Astrocyte of the hippocampus (primary cell): ENCODE measurements at regions not wholly inside any gene's neighbourhood (a gene's known extent, or its start where the extent isn't known, plus 50 kb on each side); places are given as distances from the start of the nearest gene placed in this dataset.

Source experiments
- DNase-seq: peaks from one replicate; pipeline ENCODE4 v3.0.0; 2011; ENCODE audit warnings: low read depth, low spot score

DNA sequence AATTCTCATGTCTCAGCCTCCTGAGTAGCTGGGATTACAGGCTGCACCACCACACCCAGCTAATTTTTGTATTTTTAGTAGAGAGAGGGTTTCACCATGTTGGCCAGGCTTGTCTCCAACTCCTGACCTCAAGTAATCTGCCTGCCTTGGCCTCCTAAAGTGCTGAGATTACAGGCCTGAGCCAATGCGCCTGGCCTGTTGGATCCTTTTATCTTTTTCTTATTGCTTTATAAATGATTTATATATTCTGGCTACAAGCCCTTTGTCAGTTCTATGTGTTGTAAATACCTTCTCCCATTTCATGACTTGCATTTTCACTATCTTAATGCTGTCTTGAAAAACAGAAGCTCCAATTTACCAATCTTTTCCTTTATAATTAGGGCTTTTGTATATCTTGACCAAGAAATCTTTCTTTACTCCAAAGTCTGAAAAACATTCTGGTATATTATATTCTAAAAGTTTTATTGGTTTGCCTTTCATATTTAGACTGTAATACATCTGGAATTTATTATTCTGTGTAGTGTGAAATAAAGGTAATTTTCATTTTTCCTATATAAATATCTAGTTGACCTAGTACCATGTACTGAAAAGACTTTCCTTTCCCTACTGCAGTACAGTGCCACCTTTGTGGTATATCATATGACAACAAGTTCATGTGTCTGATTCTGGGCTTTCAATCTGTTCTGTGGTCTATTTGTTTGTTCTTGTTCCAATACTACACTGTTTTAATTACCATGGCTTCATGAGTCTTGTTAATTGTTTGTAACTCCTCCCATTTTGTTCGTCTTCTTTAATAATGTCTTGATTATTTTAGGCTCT is 52.9 kb upstream of the RNU6-1 start:
- DNase-seq: no peak

DNA sequence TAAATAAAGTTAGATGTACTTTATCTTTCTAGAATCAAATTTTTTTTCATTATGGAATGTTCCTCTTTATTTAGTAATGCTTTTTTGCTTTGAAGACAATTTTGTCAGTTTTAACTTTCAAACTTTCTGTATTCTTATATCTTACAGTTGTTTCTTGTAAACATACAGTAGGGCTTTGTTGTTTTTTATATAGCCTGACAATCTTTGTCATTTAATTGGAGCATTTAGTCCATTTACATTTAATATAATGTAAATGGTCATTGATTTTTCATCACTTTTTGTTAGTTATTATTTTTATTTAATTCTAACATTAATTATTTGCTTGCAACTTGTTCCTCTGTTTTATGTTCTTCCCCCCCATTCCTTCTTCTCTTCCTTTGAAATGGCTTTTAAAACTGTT is 55.4 kb upstream of the RNU6-1 start:
- no peak for DNase-seq

DNA sequence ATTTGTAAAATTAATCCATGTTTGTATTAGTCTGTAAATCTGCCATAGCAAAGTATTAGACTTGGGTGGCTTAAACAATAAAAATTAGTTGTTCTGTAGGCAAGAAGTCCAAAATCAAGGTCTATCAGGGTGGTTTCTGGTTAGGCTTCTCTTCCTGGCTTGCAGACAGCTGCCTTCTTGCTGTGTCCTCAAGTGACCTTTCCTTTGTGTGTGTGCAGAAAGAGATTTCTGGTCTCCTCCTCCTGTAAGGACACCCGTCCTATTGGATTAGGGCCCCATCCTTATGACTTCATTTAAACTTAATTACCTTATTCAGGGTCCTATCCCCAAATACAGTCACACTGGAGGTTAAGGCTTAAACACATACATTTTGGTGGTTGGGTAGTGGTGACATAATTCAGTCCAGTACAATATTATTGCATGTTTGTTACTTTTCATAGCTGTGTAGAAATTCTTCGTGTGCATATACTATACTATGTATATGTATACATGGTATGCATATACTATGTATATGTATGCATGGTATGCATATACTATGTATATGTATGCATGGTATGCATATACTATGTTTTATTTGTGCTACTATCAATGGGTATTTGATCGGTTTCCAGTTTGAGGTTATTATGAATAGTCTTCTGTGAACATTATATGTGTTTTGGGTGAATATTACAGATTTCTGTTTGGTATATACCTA is 57.9 kb upstream of the RNU6-1 start:
- DNase-seq: no peak

DNA sequence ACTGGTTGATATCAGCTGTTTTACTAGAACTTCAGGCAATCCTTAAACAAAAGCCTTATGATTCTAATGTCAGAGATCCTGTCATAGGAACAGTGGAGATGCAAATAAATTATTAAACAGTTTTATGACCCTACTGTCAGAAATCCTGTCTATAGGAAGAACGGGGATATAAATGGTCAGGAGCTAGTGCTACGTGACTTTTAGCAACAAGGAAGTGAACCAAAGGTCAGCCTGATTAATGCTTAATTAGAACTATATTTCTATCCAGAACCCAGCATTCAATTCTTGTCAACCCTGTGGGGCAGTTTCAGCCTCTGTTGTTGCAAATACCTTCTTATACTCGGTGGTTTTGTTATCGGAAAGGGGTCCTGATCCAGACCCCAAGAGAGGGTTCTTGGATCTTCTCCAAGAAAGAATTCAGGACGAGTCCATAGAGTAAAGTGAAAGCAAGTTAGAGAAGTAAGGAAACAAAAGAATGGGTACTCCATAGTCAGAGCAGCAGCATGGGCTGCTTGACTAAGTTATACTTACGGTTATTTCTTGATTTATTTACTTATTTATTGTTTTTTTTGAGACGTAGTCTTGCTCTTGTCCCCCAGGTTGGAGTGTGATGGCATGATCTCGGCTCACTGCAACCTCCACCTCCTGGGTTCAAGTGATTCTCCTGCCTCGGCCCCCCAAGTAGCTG is 59.9 kb upstream of the RNU6-1 start:
- no peak for DNase-seq

DNA sequence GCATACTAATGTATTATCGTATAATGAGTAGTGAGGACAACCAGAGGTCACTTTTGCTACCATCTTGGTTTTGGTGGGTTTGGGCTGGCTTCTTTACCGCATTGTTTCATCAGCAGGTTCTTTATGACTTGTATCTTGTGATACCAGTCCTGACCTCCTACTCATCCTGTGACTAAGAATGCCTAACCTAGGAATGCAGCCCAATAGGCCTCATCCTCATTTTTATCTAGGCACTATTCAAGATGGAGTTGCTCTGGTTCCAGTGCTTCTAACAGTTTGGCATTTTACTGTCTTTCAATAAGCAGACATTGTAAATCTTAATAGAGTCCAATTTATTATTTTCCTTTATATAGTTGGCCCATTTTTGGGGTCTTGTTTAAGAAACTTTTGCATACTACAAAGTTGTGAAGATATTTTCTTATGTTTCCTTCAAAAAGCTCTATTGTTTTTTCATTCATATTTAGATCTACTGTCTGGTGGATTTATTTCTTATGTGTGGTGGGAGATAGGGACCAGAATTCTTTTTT is 60.8 kb upstream of the RNU6-1 start:
- no peak for DNase-seq

DNA sequence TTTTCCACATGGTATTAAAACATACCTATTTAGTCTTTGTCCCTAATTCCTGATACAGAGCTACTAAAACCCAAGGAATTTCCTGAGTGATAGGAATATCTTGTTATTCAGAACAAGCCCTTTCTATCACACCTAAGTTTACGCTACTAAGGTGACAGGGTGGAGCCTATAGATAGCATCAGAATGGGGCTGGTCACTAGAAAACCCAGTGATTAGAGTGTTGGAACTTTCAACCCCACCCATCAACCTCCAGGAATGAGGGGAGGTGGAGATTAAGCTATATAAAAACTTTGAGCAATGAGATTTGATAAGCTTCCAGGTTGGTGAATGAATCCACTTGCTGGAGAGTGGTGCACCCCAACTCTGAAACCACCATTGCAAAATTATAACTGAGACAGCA is 62.1 kb upstream of the RNU6-1 start:
- no peak for DNase-seq

DNA sequence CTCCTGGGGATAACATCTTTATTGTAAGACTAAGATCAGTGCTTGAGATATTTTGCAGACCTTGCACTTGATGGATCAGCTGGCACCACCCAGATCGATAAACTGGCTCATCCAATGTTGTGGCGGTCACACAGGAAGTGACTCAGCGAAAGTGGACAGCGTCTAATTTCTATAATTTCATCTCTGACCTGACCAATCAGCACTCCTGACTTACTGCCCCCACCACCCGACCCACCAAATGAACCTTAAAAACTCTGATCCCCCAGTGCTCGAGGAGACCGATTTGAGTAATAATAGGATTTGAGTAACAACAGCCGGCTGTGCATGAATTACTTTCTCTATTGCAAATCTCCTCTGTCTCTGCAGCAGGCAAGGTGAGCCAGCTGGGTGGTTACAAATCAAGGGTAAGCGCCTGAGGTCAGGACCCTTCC is 62.7 kb upstream of the RNU6-1 start:
- DNase-seq: no peak

DNA sequence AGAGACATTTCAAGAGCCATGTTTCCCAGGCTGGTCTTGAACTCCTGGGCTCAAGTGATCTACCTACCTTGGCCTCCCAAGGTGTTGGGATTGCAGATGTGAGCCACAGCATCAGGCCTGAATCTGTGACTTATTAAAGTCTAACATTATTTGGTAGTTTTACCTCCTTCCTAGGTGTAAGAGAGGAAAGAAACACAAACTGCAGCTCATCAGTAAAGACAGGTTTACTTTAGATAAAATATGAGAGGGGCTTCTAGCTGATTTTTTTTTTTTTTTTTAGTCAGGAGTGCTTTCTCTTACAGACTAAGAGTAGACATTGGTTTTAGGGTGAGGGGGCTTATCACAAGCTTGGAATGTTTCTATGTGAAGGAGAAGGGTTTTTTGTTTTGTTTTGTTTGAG is 63.9 kb upstream of the RNU6-1 start:
- DNase-seq: no peak

DNA sequence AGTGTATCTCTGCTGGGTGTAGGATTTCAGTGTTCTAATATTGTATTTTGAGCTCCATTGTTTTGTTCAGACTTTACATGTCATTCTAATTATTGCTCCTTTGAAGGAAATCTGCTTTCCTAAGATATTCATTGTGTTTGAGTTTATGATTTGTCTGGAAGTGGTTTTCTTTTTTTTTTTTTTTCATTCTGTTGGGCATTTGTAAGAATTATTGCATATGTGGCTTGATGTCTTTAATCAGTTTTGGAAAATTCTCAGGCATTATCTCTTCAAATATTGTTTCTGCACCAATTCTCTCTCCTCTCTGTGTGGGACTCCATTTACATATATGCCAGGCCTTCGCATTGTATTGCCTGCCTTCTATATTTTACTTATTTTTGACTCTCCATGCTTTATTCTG is 65.8 kb upstream of the RNU6-1 start:
- DNase-seq: no peak

DNA sequence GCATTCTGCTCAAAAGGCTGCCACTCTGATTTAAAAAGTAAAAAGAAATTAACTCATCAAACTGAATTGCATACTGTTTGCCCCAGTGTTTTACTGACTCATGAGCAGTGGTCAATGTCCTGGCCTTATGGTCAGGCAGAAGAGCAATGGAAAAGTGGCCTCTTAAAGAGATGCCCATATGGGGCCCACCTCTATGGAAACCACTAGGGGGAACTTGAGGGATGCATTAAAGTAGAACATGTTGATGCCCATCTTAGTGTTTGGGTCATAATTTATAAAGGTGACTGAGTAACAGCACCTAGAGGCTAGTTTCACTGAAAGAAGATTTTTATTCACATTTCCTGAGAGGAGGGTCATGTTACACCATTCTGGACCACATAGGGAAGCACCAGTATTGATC is 66.5 kb upstream of the RNU6-1 start:
- DNase-seq: no peak

DNA sequence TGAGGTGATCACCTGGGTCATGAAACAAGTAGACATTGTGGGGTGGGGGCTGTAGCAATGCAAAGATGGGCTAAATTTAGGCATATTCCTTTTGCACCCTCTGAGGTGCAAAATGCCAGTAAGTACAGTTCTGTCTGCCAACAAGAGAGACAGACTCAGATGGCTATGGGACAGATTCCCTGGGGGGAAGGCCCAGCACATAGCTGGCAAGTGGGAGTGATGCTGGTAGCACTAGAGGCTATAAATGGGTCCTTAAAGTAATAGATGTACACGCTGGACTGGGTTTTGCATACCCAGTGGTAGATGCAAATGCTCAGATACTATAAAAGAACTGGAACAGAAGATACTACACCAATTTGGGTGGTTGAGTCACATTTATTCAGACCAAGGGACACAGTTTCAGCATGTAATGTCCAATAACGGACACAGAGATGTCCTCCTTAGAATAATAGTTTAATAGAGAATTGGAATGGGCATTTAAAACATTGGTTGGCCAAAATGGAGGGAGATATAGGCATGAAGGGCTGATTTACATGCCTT is 67.4 kb upstream of the RNU6-1 start:
- DNase-seq: no peak

DNA sequence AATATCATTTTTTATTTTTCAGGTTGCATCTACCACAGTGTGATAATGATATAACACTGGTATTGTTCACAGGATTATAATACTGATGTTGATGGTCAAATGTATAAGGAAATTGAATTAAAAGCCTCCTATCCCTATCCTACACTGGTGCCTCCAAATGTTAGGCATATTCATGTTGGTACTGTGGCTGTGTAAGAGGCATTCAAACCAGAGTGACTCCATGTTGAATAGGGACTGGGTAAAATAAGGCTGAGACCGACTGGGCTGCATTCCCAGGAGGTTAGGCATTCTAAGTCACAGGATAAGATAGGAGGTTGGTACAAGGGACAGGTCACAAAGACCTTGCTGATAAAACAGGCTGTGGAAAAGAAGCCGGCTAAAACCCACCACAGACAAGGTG is 68.9 kb upstream of the RNU6-1 start:
- DNase-seq: no peak

DNA sequence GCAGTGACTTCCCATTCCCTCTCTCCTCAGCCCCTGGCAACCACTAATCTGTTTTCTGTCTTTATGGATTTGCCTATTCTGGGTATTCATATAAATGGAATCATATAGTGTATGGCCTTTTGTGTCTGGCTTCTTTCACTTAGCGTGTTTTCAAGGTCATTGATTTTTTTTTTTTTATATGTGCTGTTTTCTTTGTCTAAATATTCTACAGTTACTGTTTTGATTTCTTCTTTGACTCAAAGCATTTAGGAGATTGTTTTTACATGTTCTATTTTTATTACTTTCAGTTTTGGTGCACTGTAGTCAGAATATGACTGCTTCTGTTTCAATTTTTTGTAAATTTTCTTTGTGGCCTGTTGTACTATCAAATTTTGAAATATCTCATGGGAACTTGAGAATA is 71.9 kb upstream of the RNU6-1 start:
- no peak for DNase-seq

DNA sequence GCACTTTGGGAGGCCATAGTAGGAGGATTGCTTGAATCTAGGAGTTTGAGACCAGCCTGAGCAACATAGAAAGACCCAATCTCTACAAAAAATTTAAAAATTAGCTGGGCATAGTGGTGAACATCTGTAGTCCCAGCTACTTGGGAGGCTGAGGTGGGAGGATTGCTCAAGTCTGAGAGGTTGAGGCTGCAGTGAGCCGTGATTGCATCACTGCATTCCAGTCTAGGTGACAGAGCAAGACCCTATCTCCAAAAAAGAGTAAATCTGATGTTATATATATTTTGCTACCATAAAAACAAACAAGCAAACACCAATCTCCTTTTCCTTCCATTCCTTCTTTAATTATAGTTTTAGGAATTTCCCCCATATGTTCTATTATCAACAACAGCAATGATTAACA is 74.2 kb upstream of the RNU6-1 start:
- DNase-seq: no peak

DNA sequence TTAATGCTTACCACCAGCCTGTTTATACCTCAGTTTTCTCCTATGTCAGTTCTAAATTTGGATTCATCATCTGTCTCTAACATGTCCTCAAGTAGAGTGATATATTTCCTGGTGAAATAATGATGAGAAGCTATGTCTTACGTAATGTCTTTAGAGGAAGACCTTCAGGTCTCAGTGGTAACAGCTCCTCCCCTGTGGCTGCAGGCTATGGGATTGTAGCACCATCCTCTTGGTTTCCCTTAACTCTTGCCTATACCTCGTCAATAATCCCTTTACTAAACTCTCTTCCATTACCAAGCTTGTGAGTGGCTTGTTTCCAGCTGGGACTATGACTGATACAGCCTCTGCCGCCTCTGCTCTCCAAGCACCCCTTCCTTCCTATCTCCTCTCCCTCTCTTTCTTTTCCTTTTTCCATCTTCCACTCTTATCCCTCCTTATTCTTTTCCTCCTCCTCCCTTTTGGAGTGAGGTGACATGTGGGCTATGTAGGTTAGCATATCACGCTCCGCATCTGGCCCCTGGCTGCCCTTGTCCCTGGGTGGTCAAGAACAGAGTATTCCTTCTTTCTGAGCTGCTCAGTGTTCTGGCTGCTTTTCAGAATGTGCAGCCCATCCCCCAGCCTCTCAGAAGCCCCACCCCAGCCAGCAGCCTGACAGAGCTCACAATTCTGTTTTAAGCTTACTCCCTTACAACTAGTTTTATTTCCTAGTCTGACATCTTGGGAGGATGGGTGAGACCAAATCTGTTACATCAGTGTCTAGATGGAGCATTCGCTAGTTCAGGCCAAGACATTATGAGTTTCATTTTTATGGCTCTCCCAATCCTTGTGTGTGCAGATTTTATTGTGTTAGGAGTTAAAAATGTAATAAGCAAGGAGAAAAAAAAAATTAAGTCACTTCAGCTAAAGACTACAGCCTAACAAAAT is 75.0 kb upstream of the RNU6-1 start:
- DNase-seq: peak; percentile 72

DNA sequence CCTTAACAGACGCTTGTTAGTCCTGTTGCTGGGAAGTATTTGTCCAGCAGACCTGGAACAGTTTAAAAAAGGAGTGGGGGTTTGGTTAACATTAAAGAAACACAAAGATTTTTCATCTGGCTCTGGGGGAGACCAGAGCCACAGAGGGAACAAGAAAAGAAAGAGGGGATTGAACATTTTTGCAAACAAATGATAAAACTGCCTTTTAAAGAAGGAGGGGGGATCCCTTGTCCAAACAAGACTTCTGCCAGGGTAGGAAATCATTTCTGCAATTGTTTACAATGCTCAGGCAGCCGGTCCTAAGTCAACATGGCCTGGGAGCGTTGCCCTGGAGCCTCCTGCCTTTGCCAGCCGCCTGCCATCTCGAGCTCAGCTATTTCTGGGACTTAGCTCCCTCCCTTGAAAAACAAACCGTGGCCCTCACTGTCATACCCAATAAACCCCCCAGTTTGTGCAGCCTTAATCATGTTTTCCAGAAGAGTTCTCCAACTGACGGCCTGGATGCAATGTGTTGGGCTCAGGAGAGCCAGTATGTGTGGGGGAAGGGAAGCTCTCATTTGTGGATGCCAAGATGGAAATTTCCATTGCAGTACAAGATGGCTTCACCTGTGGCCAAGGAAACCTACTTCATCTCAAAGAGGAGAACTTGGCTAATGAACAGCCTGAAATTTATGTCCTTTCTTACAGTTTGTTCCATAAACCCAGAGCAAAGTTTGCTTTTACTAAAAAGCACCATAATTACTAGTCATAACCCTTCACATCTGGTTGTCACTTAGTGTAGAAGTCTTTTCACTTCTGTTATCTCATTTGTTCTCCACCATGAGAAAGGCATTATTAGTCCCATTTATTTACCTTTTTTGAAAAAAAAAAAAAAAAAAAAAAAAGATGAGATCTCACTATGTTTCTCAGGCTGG is 75.9 kb upstream of the RNU6-1 start:
- DNase-seq: peak; percentile 81

DNA sequence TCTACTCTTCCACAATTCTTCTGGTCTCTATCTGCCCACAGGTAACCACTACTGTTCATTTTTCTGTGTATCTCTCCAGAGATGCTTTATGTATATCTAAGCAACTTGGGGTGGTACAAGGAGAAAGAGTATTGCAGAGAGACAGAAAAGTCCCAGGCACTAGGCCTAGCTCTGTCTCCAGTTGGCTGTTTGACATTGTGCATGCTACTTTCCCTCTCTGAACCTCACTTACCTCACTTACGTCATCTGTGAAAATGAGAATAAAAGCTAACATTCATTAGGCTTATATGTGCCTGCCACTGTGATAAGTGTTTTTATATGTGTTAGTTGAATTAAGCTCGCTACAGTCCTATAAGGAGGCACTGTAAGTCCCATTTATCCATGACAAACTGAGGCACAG is 76.7 kb upstream of the RNU6-1 start:
- no peak for DNase-seq

DNA sequence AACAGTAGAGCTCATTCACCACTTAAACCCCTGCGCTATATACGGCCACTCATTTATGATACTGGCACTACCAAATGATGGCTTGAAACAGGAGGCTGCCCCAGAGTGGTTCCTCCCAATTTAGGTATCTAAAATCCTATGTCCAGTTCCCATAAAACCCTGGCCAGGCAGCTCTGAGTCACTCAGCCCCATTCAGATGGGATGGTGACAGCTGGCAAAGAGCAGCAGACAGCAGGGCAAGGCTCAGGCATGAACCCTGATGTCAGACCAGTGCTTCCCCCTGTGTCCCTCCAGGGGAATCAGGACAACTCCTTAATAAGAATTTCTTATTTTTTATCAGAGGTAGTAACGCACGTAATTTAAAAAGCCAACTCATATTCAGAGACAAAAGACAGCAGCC is 77.2 kb upstream of the RNU6-1 start:
- DNase-seq: peak; percentile 44

DNA sequence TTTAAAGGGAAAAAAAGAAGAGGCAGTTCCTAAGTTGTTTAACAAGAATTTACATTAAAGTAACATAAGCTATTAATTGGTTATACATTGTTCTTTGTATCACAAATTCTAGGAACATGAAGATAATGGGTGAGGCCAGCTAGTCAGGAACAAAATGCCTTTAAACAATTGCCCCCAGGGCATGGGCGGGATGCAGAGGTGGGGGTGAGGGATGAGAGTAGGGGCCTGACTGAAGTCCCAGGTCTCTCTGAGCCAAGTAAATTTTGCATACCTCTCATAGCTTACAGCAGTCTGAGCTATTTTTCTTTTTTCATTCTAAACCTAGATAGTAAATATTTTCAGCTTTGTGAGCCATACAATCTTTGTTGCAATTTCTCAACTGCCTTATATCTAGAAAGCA is 77.8 kb upstream of the RNU6-1 start:
- DNase-seq: no peak

DNA sequence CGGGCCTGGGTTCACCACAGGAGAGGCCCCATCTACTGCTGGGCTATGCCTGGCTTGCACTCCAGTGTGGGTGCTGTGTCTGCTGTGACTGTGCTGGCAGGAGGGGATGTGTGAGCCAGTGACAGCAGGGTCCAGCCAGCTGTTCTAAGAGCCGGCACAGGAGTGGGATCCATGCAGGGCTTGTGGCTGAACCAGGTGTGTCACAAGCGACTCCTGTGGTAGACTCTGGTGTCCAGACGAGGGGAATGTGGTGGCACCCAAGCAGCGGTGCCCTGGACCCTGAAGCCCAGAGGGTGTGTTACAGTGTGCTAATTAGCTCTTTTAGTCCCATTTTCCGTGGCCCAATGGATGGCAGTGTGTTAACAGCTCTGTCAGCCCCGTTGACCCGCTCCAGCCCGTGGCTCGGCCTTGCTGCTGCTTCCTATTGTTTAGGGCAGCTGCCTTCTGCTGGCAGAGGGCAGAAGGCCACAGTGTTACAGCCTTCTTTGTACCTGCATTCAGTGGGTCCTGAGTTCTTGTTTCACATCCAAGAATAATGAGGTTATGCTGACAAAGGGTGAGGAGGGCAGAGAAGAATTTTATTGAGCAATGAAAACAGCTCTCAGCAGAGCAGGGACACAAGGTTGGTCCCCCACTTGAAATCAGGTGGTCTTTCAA is 78.5 kb upstream of the RNU6-1 start:
- no peak for DNase-seq
